ENCODE measurements at regions not wholly inside any gene's neighbourhood (a gene's known extent, or its start where the extent isn't known, plus 50 kb on each side); places are given as distances from the start of the nearest gene placed in this dataset.

GRCh38 chr11:45724153-45724552 lies 58.7 kb upstream of the CHST1 start:
- Mint-ChIP-seq H3K4me1 (ENCODE audit: low read depth) (no peaks in the 10 kb centered on the region), H3K27ac (ENCODE audit: unreplicated experiment) (no peak overlapping the region), H3K9me3 (ENCODE audit: low read depth) (no peaks in the 10 kb centered on the region), H3K27me3 (ENCODE audit: low read depth) (peaks cover 32% of the 10 kb centered on the region), H3K4me3 (ENCODE audit: unreplicated experiment) (no peak overlapping the region), H3K36me3 (ENCODE audit: low read depth) (no peaks in the 10 kb centered on the region)
- DNase-seq (ENCODE audit: low spot score): no peak
- no peak for TF ChIP-seq CTCF (IDR thresholded peaks at IDR 0.05)

- Mint-ChIP-seq H3K9me3 (ENCODE audit: low read depth) (no peaks in the 10 kb centered on the region), H3K27me3 (ENCODE audit: low read depth) (peaks cover 30% of the 10 kb centered on the region), H3K36me3 (ENCODE audit: low read depth) (no peaks in the 10 kb centered on the region), H3K4me3 (ENCODE audit: unreplicated experiment) (no peak overlapping the region), H3K27ac (ENCODE audit: unreplicated experiment) (no peak overlapping the region), H3K4me1 (ENCODE audit: low read depth) (no peaks in the 10 kb centered on the region)
- DNase-seq (ENCODE audit: low spot score): no peak
- no peak for TF ChIP-seq CTCF (IDR thresholded peaks at IDR 0.05)
Observed at GRCh38 chr11:45723397-45723796, 58.0 kb upstream of the CHST1 start.

- Mint-ChIP-seq H3K4me3 (ENCODE audit: unreplicated experiment) (no peak overlapping the region), H3K27me3 (ENCODE audit: low read depth) (peaks cover 26% of the 10 kb centered on the region), H3K4me1 (ENCODE audit: low read depth) (no peaks in the 10 kb centered on the region), H3K9me3 (ENCODE audit: low read depth) (no peaks in the 10 kb centered on the region), H3K36me3 (ENCODE audit: low read depth) (no peaks in the 10 kb centered on the region), H3K27ac (ENCODE audit: unreplicated experiment) (no peak overlapping the region)
- no peak for TF ChIP-seq CTCF (IDR thresholded peaks at IDR 0.05)
- no peak for DNase-seq (ENCODE audit: low spot score)
Observed at GRCh38 chr11:45722144-45722543, 56.7 kb upstream of the CHST1 start.

GRCh38 chr11:45717526-45717925 lies 52.1 kb upstream of the CHST1 start:
- H3K4me3 Mint-ChIP-seq (ENCODE audit: unreplicated experiment): no peak overlapping the region
- DNase-seq (ENCODE audit: low spot score): no peak
- no peaks in the 10 kb centered on the region for H3K9me3 Mint-ChIP-seq (ENCODE audit: low read depth)
- H3K36me3 Mint-ChIP-seq (ENCODE audit: low read depth): no peaks in the 10 kb centered on the region
- no peak for TF ChIP-seq CTCF (IDR thresholded peaks at IDR 0.05)
- H3K27me3 Mint-ChIP-seq (ENCODE audit: low read depth): peaks cover 32% of the 10 kb centered on the region
- H3K27ac Mint-ChIP-seq (ENCODE audit: unreplicated experiment): no peak overlapping the region
- H3K4me1 Mint-ChIP-seq (ENCODE audit: low read depth): no peaks in the 10 kb centered on the region

- Mint-ChIP-seq H3K27ac (ENCODE audit: unreplicated experiment) (no peak overlapping the region), H3K36me3 (ENCODE audit: low read depth) (no peaks in the 10 kb centered on the region), H3K9me3 (ENCODE audit: low read depth) (no peaks in the 10 kb centered on the region), H3K27me3 (ENCODE audit: low read depth) (peaks cover 46% of the 10 kb centered on the region), H3K4me3 (ENCODE audit: unreplicated experiment) (no peak overlapping the region), H3K4me1 (ENCODE audit: low read depth) (no peaks in the 10 kb centered on the region)
- DNase-seq (ENCODE audit: low spot score): no peak
- TF ChIP-seq CTCF (IDR thresholded peaks at IDR 0.05): no peak
Observed at GRCh38 chr11:45715418-45715817, 50.0 kb upstream of the CHST1 start.
